ENCODE measurements at regions not wholly inside any gene's neighbourhood (a gene's known extent, or its start where the extent isn't known, plus 50 kb on each side); places are given as distances from the start of the nearest gene placed in this dataset.

DNA sequence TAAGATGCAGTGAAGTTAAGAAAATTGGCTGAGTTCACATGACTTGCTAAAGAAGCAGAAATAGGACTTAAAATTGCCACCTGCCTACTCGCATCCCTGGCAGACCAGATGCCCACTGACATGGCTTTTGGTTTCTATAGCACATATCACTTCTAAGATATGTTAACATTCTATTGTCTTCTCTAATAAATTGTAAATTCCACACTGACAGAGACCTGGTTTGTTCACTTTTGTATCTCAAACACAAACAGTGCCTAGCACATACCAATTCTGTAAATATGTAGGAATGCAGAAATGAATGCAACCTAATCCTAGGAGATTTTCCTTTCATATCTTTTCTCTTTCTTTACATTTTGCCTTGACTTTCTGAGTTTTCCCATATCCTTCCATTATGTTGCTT lies 1047.6 kb downstream of the AACS start:
- H3K36me3 ChIP-seq (ENCODE audit: control insufficient read depth, insufficient read depth, low read length) = no peaks in the 10 kb centered on the region
- CTCF ChIA-PET = no interaction called here
- no peak overlapping the region for H3K4me3 ChIP-seq (ENCODE audit: low read depth, low read length)
- POLR2A ChIA-PET = no interaction called here
- DNase-seq (ENCODE audit: low read depth) = no peak
- TF ChIP-seq, protein P1, sequence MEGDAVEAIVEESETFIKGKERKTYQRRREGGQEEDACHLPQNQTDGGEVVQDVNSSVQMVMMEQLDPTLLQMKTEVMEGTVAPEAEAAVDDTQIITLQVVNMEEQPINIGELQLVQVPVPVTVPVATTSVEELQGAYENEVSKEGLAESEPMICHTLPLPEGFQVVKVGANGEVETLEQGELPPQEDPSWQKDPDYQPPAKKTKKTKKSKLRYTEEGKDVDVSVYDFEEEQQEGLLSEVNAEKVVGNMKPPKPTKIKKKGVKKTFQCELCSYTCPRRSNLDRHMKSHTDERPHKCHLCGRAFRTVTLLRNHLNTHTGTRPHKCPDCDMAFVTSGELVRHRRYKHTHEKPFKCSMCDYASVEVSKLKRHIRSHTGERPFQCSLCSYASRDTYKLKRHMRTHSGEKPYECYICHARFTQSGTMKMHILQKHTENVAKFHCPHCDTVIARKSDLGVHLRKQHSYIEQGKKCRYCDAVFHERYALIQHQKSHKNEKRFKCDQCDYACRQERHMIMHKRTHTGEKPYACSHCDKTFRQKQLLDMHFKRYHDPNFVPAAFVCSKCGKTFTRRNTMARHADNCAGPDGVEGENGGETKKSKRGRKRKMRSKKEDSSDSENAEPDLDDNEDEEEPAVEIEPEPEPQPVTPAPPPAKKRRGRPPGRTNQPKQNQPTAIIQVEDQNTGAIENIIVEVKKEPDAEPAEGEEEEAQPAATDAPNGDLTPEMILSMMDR (IDR thresholded peaks at IDR 0.05; ENCODE audit: insufficient read depth, low read depth, low read length) = no peak
- no peaks in the 10 kb centered on the region for H3K27me3 ChIP-seq (ENCODE audit: control insufficient read depth, insufficient read depth, low read length)

DNA sequence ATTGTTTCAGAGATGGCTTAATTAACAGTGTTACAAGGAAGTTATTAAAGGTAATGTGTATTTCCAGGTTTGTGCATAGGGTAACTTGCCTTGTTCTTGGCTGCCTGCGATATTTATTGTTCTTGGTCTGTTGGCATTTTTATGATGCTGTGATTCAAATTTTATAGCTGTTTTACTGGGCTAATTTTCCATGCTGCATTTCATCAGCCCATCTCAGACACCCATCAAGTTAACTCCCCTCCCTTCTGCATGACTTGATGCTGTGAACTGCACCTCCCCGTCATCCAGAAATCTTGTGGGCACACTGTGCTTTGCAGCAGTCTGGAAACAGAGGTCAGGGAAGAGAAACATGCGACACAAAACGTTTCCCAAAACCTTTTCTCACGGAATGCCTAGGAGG lies 1049.2 kb downstream of the AACS start:
- CTCF ChIA-PET = no interaction called here
- POLR2A ChIA-PET = no interaction called here

DNA sequence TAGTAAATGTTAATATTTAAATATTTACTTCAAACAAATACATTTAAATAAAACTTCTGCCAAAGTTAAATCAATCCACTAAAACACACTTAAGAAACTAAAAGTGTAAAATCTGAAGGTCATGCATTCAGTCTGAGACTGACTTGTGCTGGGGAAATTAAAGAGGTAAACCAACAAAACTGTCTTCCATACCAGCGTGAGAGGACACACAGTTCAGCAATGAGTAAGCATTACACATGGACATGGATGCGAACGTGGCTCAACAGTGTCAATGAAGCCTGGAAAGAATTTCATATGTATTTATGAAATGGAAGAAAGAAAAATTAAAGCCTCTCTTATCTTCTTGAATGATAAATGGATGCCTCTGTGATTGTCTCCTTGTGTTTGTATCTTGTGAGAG lies 1052.3 kb downstream of the AACS start:
- Histone ChIP-seq H3K36me3 (ENCODE audit: control insufficient read depth, insufficient read depth, low read length) (no peaks in the 10 kb centered on the region), H3K4me3 (ENCODE audit: low read depth, low read length) (no peak overlapping the region), H3K27me3 (ENCODE audit: control insufficient read depth, insufficient read depth, low read length) (no peaks in the 10 kb centered on the region)
- TF ChIP-seq, protein P1 (IDR thresholded peaks at IDR 0.05; ENCODE audit: insufficient read depth, low read depth, low read length) = no peak
- CTCF ChIA-PET = no interaction called here
- no peak for DNase-seq (ENCODE audit: low read depth)
- POLR2A ChIA-PET = no interaction called here

More for the DNA sequence above, 1049.2 kb downstream of the AACS start:
- H3K27me3 ChIP-seq (ENCODE audit: control insufficient read depth, insufficient read depth, low read length) = no peaks in the 10 kb centered on the region
- H3K4me3 ChIP-seq (ENCODE audit: low read depth, low read length) = no peak overlapping the region
- no peaks in the 10 kb centered on the region for H3K36me3 ChIP-seq (ENCODE audit: control insufficient read depth, insufficient read depth, low read length)
- no peak for DNase-seq (ENCODE audit: low read depth)
- TF ChIP-seq, protein P1 (IDR thresholded peaks at IDR 0.05; ENCODE audit: insufficient read depth, low read depth, low read length) = no peak

DNA sequence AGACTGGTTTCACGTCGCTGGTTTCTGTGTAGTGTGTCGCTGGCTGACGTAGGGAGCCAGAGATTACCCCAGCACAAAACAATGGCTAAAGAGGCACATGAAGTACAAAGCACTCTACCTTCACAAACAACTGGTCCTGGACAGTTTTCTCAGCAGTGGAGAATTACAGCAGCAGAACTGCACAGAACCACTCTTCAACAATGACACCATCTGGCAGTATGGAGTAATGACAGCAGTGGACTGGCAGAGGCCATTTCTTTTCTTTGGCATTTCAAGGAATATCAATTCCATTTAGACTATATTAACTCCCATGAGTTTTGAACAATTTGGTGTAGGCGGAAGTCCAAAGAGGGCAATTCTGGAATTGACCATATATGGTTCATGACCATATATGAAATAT lies 1074.1 kb downstream of the AACS start:
- Histone ChIP-seq H3K4me3 (ENCODE audit: low read depth, low read length) (no peak overlapping the region), H3K27me3 (ENCODE audit: control insufficient read depth, insufficient read depth, low read length) (no peaks in the 10 kb centered on the region), H3K36me3 (ENCODE audit: control insufficient read depth, insufficient read depth, low read length) (no peaks in the 10 kb centered on the region)
- CTCF ChIA-PET = no interaction called here
- TF ChIP-seq, protein P1 (IDR thresholded peaks at IDR 0.05; ENCODE audit: insufficient read depth, low read depth, low read length) = no peak
- DNase-seq (ENCODE audit: low read depth) = no peak
- POLR2A ChIA-PET = no interaction called here

DNA sequence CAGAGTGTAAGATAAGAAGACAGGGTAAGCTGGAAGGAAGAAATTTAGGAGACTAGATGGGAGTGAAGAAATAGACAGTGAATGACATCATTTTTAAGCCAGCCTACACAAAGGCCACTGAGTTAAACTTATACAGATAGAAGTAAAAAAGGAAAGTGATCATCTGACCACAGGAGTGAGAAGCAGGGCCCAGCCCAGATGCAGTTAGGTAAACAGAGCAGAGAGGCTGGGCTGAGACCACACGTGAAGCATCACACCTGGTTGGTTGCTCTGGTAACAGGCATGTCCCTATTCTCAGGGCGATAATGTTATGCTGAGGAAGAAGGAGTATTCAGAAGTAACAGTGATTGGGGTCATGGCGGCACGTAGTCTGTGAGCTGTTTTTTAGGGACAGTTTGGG lies 1079.4 kb downstream of the AACS start:
- POLR2A ChIA-PET = no interaction called here

More for the DNA sequence above, 1079.4 kb downstream of the AACS start:
- no peak overlapping the region for H3K4me3 ChIP-seq (ENCODE audit: low read depth, low read length)
- DNase-seq (ENCODE audit: low read depth) = no peak
- CTCF ChIA-PET = no interaction called here
- H3K27me3 ChIP-seq (ENCODE audit: control insufficient read depth, insufficient read depth, low read length) = no peaks in the 10 kb centered on the region
- no peaks in the 10 kb centered on the region for H3K36me3 ChIP-seq (ENCODE audit: control insufficient read depth, insufficient read depth, low read length)
- TF ChIP-seq, protein P1 (IDR thresholded peaks at IDR 0.05; ENCODE audit: insufficient read depth, low read depth, low read length) = no peak
